RKO (cell line): ENCODE measurements at regions not wholly inside any gene's neighbourhood (a gene's known extent, or its start where the extent isn't known, plus 50 kb on each side); places are given as distances from the start of the nearest gene placed in this dataset.
A peak's percentile ranks its signal among the peaks of the same experiment; 100 is the strongest.

Experiments
- DNase-seq: peaks from one replicate; pipeline ENCODE4 v3.0.0-alpha.2; 2016; ENCODE audit warnings: low spot score

DNA sequence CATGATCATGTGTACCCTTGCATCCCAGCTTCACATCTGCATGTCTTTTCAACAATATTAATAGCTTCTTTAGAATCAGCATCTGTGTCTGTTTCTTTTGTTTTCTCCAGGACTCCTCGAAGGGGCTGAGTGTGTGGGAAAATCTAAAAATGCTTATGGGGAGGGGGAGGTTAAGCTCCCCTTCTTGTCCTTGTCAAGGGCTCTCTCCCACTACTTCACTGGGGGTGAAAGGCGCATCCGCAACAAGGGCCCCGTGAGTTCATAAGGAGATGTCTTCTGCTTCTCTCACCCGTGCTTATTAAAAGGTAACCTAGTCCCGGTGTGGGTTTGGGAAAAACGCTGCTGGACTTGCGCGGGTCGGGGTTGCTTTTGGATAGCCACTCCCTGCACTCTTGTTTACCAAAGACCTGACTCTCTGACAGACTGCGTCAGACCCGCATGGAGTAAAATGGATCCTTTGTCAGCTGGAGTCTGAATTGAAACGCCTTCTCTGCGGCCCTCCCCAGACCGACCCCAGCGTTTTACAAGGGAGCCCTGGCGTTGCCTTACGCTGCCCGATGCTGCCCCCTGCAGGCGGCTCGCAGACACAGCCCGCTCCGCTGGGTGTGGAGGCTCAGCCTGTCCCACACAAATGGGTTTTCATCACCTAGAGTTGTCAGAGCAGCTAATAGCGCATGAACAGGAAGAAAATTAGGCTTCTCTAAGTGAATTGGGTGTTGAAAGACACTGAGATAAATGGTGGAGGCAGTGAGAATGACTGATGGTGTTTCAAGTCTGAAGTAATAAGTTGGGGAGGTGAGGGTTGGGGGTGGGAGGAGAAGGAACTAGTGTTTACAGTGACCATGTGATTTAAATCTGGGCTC lies 53.8 kb downstream of the IER5 start:
- DNase-seq, result peak; percentile 66

DNA sequence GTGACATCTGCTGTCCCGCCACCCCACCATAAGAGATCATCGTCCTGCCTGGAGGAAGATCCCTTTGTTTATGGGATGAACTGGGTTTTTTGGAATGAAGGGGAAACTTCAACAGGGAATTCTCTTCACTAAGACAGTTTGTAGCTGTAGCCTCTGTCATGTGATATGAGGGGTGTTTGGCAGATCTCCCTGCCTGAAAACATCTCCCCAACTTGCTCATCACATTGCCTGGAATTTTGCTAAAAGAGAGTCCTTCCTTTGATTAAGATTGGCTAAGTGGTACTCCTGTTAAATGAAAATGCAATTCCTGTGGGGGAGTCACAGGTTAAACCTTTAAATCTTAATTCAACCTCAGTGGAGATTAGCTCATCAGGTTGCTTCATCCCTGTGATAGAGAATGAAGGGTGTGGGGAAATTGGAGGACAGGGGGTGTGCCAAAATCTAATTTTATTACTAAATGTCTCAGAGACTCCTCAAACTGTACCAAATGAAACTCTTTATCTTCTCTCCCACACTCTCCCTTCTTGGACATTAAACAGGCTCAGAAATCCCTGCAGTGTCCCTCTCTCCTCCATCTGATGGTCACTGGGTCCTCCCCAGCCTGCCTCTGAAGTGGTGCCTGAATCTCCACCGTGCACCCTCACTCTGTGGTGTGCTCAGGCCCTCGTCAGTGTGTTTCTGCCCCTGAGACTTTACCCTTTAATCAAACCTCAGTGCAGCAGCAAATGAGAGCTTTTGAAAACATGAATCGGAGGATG lies 54.8 kb downstream of the IER5 start:
- DNase-seq, result no peak

DNA sequence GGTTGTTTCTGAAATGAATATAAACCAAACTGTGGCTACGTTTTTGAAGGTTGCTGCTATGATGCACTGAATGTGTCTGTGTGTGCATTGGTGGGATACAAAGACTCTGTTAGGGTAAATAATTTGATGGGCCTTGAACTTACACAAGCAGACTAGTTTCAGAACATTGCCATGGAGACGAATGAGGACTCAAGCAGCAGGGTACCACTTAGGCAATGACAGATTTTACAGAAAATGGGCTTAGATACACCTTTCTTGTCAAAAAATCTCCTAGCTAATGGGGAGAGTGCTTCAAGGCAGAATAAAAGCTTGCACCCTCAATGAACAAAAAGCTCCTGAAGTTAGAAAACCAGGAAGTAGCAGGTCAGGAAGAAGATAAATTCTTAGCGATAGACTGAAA lies 55.7 kb downstream of the IER5 start:
- no peak for DNase-seq

DNA sequence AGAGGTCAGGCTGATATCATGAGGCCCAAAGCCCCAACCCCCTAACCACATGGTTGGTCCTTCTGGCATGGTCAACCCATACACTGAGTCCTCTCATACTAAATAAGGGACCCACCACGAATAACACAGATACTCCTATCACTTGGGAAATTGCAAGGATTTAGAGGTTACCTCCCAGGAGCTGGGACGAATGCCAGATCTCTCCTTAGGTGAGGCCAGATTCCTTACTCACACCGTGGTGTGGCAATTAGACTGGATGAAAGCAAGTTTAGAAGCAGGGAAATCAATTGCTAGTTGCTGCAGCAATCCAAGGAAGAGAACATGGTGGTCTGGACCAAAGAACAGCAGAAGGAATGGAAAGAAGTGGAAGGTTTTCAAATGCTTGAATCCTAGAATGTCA lies 60.1 kb downstream of the IER5 start:
- DNase-seq, result no peak

DNA sequence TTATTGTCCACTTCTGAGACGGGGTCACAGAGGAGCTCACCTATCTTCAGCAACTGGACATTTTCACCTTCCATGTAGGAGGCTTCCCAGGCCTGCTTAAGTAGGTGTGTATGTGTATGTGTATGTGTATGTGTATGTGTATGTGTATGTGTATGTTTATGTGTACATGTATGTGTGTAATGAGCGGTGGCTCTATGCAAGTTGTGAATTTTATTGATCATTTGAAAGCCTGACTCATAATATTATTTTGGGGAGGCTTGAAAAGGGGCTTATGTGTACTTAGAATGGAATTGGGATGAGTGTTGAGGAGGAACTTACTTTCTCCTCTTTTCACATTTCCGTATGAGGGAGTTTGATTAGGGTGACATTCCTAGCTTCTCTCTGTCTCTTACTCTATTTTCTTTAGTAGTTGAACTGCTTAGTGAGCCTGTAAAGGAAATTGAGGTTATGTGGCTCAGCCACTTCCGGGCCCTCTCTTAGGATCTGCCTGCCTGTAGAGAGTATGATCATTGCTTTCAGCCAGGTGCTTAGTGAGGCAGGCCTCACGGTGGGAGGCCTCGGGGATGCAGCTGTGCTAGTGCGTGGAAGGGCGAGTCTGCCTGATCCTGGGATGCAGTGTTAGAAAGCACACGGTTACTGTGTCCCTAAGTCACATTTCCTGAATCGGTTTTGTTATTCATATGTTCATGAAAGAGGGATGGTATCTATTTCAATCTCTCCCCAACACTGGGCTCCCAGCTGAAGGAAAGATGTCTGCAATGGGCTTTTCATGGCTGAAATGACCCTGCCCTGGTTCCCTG lies 61.0 kb downstream of the IER5 start:
- DNase-seq, result no peak

DNA sequence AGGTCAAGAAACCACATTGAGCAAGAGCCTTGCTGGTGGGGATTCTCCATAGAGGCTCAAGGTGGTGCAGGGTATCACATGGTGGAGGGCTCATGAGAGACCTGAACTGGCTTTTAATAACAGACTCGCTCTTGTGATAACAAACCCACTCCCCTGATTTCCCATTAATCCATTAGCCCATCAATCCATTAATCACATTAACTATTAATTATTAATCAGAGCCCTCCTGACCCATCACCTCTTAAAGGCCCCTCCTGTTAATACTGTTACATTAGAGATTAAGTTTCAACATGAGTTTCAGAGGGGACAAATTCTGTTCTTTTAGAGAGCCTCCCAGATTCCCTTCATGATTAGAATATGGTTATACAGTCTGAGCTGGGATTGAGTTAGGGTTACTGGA lies 61.8 kb downstream of the IER5 start:
- no peak for DNase-seq

DNA sequence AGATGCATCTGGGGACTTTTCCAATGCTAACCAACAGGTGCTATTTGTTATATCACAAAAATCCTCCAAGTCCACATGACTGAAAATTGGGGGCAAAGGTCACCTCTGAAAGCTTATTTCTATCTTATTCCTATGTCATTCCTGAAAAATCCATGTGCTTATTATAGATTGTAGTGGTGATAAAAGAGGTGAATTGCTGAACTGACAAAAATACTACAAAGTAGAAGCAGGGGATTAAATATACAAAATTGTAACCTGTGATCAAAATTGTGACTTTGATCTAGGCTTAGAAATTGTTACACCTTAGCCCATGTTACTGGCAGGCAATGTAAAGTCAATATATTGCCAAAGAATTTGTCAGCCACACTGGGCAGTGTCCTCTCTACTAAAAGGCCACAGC lies 62.3 kb downstream of the IER5 start:
- no peak for DNase-seq

DNA sequence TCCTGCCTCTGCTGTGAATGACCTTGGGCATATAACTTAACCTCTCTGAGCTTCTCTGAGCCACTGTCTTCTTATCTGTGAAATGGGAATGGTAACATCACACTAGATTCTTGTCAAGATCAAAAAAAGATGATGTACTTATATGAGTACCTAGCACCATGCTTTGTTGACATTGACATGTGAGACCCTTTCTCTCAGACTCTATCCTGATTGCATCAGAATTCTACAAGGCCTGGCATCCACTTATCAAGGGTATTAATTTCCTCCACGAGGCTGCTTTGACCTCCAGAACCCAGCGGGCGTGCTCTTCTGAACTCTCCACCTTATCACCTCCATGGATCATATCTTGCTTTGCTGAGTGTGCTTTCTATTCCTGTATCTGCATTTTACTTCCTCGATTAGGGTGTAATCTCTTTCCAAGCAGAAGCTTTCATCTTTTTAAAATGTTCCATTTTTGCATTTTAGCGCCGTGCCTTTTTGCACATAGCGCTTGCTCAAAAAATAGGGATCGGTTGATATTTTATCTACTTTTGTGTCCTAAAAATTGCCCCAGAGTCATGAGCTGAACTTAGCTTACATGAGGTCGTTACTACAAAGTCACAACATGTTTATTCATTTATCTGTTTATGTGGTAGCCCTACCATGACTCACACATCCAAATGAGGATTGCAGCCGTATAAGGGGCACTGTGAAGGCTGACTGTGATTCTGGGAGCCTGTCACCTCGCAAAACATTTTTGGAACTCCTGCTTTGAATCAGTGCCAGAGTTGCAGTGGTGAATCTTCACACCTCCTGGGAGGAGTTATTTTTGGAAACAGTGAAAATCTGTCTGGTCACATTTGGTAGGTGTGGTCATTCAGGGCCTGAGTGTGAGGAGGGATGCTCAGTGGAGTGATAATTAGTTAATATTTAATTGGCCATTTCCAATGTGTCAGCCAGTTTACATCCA lies 63.2 kb downstream of the IER5 start:
- DNase-seq, result no peak

DNA sequence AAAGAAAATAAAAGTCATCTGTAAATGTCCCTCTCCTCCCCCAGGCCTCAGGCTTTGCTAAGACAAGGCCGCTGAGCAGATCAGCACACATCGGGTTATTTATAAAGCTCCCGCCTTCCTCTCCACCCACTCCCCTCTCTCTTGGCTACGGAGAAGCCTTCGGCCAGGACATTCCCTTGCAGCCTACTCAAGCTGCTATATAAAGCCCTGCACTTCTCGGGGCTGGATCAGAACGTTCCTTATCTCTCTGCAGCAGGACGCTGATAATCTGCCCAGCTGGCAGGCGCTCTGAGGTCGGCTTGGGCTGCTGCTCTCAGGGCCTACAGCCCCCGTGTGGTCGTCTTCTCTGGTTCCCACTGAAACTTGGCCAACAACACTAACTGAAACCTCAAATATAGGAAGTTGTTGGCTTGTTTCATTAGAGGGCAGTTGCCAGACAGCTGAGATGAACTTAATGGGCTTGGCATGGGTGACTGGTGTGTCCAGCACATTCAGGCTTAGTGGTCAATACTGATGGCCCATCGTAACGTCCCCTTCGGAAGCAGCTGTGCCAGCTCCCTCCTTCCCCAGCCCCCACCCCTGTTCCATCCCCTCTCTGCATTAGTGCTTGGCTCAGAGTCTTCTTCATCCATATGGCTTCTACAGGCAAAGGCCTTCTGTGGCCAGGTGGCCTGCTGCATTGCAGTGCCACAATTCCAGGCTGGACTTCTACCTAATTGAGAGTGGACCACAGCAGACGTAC lies 64.6 kb downstream of the IER5 start:
- DNase-seq, result no peak

DNA sequence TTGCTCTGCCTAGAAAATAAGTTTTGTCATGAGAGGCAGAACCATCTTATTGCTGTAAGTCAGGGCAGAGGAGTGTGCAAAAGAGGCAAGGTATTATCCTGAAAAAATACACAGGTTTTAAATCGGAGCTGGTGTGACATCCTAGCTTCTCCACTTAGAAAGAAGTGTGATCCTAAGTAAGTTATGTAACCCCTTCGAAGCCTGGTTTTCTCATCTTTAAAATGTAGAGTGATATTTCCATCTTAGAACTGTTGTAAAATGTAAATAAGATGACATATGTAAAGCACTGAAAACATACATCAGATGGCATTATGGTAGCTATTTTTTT lies 65.1 kb downstream of the IER5 start:
- no peak for DNase-seq

DNA sequence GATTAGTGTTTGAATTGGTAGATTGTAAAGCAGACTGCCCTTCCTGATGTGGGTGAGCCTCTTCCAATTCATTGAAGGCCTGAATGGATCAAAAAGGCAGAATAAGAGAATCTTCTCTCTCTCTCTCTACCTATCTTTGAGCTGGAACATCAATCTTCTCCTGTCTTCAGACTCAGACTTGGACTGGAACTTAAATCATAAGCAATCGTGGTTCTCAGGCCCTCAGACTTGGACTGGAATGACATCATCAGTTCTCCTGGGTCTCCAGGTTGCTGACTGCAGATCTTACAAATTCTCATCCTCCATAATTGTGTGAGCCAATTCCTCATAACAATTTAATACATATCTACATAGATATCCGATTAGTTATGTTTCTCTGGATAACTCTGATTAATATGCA lies 66.8 kb downstream of the IER5 start:
- DNase-seq, result no peak

DNA sequence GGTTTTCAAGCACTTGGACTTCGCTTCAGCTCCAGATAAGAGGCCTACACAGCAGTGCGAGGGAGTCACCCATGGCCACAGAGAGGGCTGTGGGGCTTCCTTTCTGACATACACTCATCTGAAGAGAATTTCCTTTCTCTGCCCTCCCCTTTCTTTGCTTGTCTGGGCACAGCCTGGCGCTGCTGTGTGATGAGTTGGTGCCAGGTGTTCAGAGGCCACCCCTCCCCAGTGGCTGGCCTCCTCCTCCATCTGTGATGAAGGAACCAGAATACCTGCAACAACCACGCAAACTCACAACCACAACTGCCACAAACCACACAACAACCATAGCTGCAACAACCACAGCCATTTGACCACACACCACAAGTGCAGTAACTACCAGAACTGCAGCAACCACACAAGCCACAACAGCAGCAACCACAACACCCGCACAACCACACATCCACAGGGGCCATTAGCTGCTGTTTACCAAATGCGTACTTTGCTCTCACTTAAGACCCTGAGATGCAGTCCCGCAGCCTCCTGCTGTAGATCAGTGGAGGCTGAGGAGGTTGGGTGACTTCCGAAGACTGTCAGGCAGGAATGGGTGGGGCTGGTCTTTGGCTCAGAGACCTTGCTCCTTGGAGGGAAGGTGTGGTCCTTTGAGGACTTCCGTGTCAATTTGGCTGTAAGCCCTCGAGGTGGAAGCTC lies 71.1 kb downstream of the IER5 start:
- peak; percentile 14 for DNase-seq

DNA sequence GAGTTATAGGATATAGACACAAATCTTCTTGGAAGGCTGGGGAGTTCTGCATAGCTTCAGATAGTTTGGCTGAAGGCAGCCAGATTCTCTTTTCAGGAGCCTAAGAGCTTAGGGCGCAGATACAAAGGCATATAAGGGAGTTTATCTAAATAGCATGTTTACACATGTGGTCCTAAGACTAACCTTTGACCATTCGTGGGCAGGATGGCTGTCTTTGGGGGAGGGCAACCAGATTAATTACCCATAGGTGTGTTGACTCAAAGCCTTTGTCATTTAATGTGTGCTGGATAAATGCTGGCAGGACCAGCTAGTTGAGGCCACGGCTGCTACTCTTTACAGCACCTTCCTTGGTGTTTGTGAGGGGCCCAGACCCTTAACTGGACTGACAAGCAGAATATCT lies 71.8 kb downstream of the IER5 start:
- no peak for DNase-seq

DNA sequence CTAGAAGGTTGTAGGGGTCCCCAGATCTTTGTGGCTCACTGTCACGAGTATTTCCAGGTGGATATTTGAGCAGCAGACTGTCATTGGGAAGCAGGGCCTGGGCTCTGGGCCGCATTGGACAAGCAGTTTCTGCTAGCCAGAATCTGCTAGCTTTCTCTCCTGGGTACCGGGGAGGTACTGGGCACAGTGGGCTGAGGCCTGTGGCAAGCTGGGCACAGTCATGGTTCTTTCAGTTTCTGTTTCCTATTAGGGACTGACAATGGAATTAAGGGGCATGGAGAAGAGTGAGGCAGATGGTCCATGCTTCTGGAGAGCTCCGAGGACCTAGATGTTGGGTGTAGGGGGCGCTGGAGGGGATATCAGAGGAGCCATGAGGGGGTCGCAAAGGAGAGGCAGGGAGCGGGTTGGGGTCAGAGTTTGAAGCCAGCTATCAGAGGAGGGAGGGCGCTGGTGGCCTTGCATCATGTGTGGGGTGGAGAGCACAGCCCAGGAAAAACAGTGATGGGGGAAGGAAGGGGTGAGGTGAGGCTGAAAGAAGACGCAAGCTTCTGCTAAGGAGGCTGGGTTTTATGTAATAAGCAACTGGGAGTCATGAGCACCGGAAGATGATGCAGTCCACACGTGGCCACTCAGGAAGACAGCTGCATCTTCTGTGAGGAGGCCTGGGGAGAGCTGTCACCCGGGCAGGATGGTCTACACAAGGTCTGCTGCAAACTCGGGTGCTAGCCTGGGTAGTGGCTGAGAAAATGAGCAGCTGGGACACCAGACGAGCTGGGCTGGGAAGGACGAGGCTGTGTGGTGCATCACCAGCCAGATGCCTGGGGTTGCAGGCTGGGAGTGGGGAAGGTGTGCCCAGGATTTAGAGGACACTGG lies 72.7 kb downstream of the IER5 start:
- DNase-seq, result no peak

DNA sequence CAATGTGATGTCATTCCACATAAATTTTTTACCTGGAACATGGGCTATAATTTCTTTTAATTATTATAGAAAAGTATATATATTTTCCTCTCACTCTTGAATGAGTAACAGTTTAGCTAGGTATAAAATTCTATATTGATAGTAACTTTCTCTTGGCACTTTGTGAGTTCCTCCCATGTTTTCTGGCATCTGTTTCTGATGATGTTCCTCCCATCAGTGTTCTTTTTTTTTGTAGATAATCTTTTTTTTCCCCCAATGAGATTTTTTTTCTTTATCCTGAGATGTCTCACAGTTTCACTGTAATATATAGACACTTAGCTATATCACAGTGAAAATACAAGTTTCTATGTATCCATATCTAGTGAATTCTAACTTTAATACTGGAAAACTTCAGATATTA lies 75.2 kb downstream of the IER5 start:
- DNase-seq, result no peak

DNA sequence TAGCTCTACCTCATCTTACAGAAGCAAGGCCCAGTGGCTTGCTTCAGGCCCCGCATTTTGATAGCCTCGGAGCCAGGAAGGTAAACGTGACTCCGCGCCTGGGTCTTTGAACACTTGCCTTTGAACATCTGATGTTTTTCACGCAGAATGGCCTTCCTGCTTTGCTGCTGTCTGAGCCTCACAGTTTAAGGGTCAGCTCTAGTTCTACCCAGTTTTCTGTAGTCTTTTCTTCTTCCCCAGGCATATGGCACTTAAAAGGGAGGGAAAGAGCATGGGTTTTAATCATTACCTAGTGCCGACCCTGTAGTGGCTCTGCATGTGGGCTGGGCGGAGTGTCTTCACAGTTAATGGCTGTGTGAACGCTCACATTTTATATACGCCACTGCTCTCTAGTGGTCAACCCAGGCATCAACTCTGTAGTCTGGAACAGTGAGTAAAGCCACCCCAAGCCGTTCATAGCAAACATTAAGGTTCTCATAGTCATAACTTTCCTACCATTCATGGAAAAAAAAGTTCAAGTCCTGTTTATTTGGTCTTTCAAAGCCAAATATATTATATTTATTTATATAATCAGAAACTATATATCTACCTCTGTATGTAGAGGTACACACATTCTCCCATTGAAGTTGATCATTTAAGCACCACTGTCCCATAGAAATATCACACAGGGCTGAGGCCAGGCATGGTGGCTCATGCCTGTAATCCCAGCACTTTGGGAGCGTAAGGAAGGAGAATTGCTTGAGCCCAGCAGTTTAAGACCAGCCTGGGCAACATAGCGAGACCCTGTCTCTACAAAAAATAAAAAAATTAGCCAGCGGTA lies 78.1 kb downstream of the IER5 start:
- DNase-seq, result peak; percentile 75

DNA sequence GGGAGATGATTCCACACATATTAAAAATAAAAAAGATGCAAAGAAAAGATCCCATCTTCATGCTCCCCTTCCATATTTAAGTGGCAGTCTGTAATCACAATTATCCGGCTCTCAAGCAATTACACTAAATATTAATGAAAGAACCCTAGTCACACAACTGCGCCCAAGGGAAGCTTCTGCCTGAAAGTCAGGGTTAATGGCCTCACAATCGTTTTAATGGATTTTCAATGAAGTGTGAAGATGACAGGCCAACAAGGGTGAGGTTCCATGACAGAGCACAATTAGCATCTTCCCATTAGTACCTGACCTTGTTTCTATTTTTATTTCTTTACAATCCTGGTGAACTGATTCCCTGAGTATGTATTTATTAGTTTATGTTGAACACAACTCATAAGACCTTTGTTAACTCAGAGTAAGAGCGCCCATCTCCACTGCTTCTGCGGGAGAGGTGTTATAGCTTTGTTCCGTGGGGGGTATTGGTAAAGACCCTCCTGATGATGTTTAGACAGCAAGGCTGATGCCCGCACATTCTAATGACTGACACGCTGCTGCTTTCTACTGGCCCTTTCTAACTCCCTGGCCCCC lies 80.9 kb downstream of the IER5 start:
- no peak for DNase-seq

DNA sequence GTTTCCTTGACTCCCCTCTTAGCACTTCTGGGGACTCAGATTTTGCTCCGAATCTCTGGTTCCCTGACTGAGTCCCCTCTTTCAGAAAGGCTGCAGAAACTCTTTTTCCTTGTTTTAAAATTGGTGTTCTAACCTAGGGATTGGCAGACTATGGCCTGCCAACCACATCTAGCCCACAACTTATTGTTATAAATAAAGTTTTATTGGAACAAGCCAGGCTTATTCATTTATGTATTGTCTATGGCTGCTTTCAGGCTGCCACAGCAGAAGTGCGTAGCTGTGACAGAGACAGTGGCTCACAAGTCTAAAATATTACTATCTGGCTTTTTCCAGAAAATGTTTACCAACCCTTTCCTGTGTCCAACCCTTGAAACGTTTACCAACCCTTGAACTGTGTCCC lies 81.7 kb downstream of the IER5 start:
- no peak for DNase-seq
